GM18907 (cell line): ENCODE measurements at regions not wholly inside any gene's neighbourhood (a gene's known extent, or its start where the extent isn't known, plus 50 kb on each side); places are given as distances from the start of the nearest gene placed in this dataset.

Experiments
- ATAC-seq: cut with Tn5 transposase; IDR thresholded peaks from one replicate; pipeline ENCODE4 v1.9.1; 2021; ENCODE audit warnings: mild to moderate bottlenecking, moderate library complexity; ENCODE audit not compliant: unreplicated experiment

DNA sequence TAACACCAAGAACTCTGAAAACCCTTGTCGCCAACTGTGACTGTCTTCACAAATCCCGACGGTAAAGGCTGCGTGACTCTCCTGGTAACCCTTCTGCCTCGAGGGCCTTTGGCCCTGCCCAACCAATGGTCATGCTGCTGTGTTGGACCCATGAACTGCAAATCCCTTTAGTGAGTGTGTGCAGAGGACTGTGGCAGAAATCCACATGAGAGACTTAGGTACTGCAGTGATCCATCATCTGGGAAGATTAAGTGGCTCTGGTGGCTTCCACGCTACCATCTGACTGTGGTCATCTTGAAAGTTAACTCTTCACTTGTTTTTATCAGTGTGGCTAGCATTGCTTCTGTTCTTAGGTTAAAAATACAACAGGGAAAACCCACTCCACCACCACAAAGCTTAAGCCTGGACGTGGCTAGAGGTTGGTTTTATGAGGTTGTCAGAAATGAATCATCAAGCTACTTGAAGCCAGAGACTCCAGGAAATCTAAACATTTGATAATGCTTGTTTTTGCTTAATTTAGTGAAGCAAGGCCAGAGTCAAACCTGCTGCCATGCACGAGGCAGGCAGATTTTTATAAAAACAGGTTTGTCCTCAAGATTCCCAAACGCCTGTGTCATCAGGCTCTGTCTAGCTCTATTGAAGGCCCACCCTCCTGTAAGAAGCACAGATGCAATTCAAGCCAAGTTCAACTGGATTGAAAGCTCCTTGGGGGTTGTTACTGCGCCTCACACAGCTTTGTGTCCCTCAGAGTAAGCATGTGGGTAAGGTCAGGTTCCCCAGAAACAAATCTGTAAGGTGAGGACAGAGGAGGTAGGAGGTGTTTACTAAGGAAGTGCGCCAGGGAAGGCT lies 52.7 kb upstream of the ERCC6L2 start:
- peak; percentile 88 for ATAC-seq

DNA sequence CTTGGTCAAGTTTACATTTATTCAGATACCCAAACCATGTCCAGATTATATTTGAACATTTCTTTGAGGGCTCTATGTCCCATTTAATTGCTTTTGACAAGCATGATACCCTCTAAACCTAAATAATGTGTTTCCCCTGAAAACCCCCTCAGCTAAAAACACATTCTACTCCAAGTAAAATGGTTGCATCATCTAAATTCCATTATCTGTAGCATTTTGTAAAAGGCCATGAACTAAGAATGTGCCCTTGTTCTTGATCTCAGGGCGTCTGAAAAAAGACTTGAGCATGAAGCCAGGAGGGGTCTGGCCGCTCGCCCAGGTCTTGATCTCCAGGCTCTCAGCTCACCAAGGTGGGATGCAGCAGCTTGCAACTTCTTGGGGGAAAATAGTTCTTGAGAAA lies 53.5 kb upstream of the ERCC6L2 start:
- no peak for ATAC-seq

DNA sequence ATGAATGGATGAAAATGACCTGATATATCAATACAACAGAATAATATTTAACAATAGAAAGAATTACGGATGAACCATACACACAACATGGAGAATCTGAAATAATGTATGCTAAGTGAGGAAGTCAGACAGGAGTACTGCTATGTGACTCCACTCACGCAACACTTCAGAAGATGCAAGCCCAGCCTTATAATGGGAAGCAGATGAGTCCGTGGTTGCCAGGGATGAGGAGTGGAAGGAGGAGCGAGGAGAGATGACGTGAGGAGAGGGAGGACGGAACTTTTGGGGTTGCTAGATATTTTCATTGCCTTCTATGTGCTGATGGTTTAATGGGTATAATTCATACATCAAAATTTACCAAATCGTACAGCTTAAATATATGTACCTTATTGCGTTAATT lies 55.4 kb upstream of the ERCC6L2 start:
- ATAC-seq = no peak

DNA sequence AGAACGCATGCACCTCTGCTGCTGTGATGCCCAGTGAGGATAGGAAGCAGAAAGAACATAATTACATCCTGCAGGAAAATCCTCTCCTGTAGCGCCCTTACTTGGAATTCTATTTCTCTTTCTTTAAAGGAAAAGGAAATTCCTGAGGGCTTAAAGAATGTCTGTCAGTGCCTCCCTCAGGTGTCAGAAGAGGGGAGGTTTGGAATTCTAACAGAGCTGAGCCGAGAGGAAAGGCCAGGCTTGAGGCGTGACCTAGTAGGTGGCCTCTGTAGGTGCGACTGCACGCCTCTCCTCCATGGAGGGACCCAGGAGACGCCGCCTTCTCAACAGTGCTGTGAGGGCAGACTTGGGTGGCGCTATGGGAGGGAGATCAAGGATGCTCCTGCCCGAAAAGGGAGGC lies 55.9 kb upstream of the ERCC6L2 start:
- no peak for ATAC-seq

DNA sequence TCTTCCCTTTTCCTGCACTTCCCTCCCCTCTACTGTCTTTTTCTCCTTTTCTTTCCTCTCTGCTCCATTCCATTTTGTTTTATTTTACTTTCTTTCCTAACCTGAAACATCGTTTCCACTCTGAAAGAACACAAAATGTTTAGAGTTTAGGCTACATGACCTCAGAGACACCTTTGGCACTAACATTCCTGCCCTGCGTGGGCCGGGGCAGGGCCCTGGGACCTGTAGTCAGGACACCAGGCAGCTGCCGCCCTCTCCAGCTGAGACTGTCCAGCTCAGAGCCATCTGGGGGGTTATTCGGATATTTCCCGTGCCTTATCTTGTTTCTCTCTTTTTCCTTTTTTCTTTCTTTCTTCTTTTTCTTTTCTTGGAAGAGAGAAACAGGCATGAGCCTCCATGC lies 58.3 kb upstream of the ERCC6L2 start:
- ATAC-seq = no peak

DNA sequence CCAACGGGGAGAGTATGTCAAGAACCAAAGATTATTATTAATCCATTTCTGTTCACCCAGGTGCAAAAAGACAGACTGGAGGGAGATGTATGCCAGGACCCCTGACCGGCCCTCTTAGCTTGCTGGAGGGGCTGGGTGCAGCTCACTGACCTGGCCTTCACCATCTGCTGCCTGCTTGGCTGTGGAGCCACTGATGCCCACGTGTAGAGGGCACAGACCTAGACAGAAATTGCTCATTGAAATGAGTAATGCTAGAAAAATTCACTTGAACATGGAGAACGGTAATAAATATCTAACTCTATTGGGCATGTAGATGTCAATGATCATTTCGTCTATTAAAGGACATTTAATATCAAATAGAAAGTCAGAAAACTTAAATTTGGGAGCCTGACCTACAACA lies 58.8 kb upstream of the ERCC6L2 start:
- ATAC-seq = no peak

DNA sequence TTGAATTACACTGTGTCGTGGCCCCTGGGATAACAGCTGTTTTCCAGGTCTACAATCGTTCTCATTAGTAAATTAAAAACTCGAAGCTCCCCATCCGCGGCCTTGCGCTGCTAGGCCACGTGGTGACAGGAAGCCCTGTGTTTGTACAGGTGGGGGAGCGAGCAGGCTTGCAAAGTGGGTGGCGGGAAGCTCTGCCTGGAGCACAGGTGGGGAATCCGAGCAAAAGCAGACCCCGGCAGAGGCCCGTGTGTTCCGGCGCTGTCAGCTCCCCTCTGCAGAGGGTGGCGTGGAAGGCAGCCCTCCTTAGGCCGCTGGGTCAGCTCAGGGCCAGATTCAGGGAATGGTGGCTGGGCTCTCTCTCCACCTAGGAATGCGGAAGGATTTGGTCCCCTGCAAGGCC lies 59.5 kb upstream of the ERCC6L2 start:
- ATAC-seq = no peak

DNA sequence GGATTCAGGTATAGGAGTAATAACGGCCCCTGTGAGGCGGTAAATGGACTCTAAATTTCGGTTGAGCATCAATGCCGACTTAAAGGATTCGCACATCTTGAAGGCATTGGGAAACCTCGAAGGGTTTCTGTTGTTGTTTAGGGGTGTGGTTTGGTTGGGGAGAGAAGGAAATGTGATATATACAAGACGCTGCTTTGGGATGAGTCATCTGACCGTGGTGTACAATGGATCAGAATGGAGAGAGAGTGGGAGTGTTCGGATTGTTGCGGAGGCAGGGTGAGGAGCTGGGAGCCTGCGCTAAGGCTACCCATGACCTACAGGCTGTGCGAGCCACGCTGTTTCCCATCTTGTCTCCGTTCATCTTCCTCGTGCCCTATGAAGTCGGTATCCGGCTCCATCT lies 60.4 kb upstream of the ERCC6L2 start:
- ATAC-seq = no peak

DNA sequence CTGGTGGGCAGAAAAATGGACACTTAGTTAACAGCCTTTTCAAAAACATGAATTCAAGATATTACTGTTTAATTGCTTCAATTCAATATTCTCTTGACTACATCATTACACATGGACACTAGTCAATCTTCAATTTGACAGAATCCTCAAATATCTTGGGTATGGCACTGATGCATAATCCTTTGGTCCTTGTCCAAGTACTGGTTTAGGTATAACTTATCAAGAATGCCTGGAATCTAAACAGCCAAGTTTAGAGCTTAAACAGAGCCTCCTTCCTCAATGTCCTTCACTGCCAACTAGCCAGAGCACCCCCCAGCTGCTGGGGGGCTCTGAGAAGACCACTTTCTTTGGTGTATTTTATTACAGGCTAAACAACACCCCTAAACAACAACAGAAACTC lies 61.6 kb upstream of the ERCC6L2 start:
- ATAC-seq = no peak

DNA sequence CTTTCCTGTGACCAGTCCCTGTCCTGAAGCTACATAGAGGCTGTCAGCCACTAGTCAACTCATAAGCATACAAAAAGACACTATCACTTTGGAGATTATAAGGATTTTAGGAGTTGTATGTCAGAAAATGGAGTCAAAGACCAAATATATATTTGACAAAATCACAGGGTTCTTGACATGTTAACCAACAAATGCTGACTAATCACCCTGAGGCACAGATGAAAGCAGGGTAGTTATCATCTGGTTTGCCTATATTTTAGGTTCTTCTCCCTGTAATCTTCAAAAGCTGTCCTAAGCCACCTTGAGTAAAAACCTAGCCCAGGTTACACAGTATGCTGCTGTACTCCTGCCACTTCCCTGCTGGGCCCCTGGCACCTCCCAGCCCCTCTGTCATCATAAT lies 64.7 kb upstream of the ERCC6L2 start:
- ATAC-seq = no peak

DNA sequence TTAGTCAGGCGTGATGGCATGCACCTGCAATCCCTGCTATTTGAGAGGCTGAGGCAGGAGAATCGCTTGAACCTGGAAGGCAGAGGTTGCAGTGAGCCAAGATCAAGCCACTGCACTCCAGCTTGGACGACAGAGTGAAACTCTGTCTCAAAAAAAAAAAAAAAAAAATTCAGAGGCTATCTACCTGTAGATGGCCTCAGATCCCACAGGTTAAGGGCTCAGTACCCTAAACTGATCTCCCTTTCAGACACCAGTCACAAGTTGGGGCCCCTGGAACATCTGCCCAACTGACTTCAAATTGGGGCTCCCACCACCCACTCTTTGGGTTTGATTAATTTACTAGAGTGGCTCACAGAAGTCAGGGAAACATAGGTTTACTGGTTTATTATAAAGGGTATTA lies 65.4 kb upstream of the ERCC6L2 start:
- ATAC-seq = no peak

DNA sequence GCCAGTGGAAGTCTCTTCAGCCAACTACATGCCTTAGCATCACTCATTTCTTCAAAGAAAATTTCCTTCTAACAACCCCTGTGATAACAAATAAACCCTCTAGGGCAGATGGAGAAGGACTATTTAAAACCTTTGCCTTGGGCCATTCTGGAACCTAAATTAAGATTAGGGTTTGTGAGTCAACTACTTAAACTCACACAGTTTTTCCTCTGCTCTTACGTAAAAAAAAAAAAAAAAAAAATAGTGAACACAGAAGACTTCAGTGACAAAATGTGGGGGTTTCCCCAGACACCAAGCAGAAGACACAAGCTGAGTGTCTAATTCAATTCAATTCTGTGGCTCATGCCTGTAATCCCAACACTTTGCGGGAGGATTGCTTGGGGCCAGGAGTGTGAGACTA lies 65.8 kb upstream of the ERCC6L2 start:
- ATAC-seq = no peak

DNA sequence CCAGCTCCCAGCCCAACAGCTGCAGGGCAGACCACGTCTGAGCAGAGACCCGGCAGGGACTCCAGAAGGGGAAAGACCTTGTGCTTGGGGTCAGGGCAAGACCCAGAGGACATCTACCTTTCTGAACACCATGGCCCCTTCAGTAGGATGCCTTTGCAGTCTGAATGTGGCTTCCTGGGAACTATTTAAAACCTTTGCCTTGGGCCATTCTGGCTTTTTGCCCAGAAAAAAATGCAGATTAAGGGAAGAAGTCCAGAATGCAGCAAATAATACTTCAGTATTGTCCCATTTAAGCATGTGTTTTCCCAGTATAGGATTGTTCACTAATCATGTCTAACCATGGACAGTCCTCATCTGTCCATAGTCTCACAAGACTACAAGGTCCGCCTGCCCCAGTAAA lies 67.5 kb upstream of the ERCC6L2 start:
- ATAC-seq = no peak

DNA sequence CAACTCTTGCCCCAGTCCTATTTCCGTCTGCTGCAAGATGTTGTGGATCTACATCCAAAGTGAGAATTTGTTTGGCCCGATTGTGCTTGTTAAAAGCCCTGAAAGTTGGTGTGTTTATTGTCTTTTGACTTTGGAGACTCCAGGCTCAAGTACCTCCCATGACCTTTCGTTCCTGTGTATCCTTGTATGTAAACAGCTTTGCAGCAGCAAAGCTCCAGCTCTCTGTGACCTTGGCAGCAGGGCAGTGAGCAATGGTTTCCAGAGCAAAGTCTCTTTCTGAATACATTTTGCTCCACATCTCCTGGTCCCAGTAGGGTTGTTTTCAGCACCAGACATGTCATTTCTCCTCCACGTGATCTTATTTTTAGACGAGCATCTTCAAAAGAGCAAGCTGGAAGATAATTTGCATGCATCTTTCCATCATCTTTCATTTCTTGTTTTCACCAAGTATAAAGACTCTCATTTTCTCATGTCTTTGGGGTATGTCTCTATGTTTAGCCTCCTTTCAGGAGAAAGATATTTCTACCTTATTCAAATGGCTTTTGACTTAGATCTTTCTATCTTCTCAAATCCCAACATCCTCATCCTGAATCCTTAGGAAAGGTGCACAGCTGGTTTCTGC lies 68.1 kb upstream of the ERCC6L2 start:
- no peak for ATAC-seq

DNA sequence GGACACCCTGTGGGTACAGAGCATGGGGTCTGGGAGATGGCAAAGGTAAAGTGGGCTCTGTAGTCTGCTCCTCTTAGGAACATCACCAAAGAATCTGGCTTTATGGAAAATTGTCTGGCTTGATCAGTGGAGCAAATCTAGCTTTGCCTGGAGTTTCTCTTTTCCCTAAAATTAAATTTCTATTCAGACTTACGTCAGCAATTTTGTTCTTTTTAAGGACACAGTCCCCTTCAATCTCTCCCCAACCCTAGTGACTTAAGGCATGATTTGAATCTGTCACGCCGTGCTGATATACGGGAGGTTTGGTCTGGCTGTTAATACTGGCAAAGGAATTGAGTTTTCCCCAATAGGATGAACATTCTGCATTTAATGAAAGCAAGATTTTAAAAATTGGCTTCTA lies 72.3 kb upstream of the ERCC6L2 start:
- ATAC-seq = no peak

DNA sequence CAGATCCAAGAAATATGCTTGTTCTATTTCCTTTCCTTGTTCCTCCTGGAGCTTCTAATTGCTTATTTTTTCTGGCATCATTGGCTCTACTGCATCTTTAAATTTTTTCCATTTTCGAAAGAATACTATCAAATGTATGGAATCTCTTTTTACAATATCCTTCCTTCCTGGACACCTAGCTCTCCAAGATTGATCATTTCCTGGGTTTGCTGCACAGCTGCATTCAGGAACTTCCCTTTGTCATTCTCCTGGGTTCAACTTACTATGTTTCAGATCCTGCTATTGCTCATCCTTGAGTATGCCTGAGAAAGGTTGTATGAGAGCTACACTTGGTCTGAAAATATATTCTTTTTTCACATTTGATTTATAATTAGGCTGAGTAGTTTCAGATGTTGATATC lies 73.7 kb upstream of the ERCC6L2 start:
- ATAC-seq = no peak

DNA sequence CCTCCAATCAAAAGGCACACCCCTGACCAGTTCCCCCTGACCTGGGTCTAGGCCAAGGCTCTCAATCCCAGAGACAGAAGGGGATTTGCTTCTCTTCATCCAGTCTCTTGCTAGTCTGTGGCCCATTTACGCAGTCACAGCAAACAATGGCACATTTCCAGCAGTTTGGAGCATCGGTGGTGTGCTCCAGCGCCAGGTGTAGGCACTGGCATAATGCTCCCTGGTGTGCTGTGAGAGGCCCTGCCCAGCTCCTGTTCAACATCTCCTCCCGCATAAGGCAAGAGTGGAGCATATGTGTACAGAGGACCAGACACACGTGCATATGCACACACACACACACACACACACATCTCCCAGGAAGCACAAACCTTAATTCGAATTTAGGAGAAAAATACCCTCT lies 79.5 kb upstream of the ERCC6L2 start:
- no peak for ATAC-seq

DNA sequence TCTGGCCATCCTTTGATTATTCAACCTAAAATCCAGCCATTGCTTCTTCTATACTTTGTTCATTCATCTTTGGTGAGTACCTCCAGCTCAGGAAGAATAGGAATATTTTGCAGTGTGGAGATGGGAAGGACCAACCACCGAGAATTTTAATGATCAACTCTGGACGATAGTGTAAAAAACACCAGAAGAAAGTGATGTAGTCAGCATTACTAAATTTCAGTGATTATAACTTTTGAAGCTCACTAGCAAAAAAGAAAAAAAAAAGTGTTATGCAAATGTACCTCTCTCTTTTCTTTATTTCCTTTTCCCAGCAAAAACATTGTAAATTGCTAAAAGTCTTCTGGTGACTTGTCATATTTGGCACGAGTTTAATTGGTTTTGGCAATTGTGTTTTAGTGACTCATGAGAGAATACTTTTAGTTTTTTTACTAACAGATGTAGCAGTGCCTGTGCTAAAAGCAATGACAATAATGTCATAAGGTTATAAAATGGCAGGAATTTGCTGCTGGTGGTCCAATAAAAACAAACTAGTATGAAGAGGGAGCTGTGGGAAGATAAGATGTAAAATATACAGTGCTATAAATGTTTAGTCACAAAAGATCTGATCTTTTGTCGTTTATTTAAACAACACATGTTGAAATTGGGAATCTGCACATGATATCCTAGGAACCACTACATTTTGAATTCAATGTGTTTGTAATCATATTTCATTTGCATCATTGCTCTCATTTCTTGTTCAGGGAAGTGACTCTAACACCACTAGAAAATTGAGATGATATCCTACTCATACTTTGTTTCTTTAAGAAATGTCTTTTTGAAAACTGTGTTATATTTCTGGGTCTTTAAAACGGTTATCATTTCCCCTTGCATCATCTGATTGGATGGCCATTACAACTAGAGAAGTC lies 81.3 kb upstream of the ERCC6L2 start:
- no peak for ATAC-seq

DNA sequence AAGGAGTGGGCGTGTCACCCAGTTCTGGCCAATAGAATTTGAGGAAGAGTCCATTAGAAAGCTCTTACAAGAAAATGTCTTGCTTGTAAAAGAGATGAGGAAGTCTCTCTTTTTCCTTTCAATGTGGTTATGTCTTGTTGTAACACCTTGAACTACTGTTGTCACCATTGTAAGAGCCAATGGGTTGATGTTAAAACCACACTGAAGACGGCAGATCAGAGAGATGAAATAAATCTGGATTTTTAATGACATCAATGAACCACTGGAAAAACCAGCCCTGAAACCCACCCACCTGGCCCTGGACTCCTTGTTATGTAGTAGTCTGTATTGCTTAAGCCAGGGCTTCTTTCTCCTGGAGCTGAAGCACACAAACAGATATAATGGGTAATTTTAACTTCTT lies 83.8 kb upstream of the ERCC6L2 start:
- no peak for ATAC-seq

DNA sequence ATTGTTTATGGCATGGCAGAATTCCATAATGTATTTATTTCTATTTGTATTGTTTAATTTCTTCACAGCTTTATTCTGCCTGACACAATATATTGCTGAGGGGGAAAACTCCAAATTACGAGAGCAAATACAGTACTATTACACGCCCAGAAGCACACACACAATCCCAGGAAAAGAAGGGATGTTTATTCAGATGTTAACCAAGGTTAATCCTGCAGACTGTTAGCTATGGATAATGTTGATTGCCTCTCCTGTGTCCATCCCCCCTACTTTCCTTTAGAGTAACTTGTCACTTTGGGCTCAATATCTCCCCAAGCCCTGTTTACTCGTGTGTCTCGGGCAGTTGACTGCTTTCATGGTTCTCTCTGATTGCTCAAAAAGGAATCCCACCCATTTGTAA lies 84.2 kb upstream of the ERCC6L2 start:
- no peak for ATAC-seq

DNA sequence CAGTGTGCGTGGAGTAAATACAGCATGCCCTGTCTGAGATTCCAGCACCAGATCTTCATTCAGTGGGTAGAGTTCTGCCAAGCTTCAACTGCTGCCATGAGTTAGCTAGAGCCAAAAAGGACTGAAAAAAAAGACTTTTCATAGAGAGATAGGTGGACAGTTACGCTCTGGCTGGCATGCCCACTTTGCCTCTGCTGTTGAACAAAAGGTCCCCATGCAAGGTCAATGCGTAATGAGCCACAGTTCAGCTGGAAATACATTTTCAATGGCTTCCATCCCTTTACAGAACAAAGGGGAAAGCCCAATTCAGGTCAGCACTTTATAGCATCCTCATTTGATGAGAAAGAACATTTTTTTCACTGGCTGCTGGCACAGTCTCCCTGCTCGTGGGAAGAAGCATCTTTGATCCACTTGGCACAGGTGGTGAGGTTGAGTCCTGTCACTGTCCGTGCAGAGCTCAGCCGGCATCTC lies 86.9 kb upstream of the ERCC6L2 start:
- no peak for ATAC-seq

DNA sequence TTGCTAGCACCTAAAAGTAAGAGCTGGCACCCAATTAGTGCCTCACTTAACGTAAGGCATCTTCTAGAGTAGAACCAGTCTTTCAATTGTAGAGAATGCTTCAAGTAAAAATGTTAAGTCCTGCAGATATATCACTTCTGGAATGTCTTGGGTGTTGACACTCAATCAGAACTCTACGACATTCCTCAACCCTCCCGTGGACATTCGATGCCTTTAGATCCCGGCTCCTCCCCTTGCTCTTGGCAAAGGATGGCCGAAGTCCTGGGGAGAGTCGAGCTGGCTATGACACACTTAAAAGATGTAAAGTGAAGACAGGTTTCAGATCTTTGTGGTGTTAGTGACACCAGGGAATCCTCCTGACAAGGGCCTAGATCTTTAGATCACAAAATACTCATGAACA lies 87.5 kb upstream of the ERCC6L2 start:
- no peak for ATAC-seq
